ENCODE measurements at regions not wholly inside any gene's neighbourhood (a gene's known extent, or its start where the extent isn't known, plus 50 kb on each side); places are given as distances from the start of the nearest gene placed in this dataset.
"Not testable (repeated sequence)": the region's sequence is repeated elsewhere in the genome, so short reads cannot be mapped to it uniquely, and the experiment has no call there.

DNA sequence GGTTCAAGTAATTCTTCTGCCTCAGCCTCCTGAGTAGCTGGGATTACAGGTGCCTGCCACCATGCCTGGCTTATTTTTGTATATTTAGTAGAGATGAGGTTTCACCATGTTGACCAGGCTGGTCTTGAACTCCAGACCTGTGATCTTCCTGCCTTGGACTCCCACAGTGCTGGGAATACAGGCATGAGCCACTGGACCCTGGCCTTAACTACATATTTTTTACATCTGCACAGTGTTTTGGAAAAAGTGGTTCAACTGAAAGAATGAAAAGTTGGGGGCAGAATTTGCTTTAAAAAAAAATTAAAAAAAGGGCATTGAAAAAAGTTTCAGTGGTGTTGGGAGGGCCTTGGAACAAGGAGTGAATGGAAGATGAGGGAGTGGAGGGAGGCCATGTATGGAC, 88.9 kb upstream of the TPTE start:
- TF ChIP-seq, protein P1, sequence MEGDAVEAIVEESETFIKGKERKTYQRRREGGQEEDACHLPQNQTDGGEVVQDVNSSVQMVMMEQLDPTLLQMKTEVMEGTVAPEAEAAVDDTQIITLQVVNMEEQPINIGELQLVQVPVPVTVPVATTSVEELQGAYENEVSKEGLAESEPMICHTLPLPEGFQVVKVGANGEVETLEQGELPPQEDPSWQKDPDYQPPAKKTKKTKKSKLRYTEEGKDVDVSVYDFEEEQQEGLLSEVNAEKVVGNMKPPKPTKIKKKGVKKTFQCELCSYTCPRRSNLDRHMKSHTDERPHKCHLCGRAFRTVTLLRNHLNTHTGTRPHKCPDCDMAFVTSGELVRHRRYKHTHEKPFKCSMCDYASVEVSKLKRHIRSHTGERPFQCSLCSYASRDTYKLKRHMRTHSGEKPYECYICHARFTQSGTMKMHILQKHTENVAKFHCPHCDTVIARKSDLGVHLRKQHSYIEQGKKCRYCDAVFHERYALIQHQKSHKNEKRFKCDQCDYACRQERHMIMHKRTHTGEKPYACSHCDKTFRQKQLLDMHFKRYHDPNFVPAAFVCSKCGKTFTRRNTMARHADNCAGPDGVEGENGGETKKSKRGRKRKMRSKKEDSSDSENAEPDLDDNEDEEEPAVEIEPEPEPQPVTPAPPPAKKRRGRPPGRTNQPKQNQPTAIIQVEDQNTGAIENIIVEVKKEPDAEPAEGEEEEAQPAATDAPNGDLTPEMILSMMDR (IDR thresholded peaks at IDR 0.05): not testable (repeated sequence)
- TF ChIP-seq POLR2A (IDR thresholded peaks at IDR 0.05): not testable (repeated sequence)
